Body of pancreas (tissue), 4 donors: ENCODE measurements at regions not wholly inside any gene's neighbourhood (a gene's known extent, or its start where the extent isn't known, plus 50 kb on each side); places are given as distances from the start of the nearest gene placed in this dataset.

Source experiments
- ATAC-seq: fragments of 150-250 bp; one replicate; pipeline ENCODE4 v1.9.1; 2016
- DNase-seq, 4 donors: peaks; one replicate each; pipeline ENCODE4 v3.0.0-alpha.2; 2019
- H3K27ac ChIP-seq, 4 donors: fragments of 200-600 bp; sonication (generic); 1 replicate in 3 of 4; 2 replicates in 1 of 4; pipeline versions ENCODE4 v1.5.1 to v1.6.1; 2016 to 2019; ENCODE audit warnings: mild to moderate bottlenecking in 1 of 4, mixed read lengths in 1 of 4, moderate library complexity in 1 of 4
- H3K27me3 ChIP-seq, 2 donors: fragments of 200-600 bp; sonication (generic); one replicate each; pipeline ENCODE4 v1.6.0; 2016; ENCODE audit warnings: mild to moderate bottlenecking in 1 of 2
- H3K36me3 ChIP-seq, 2 donors: fragments of 200-600 bp; sonication (generic); replicated peaks in 1 of 2; 2 replicates each; pipeline ENCODE4 v1.5.1; 2016; ENCODE audit warnings: low read depth in 2 of 2; ENCODE audit not compliant: insufficient read depth in 1 of 2
- H3K4me1 ChIP-seq: fragments of 200-600 bp; sonication (generic); one replicate; pipeline ENCODE4 v1.6.0; 2016
- H3K4me3 ChIP-seq, 2 donors: fragments of 200-600 bp; sonication (generic); 1 replicate in 1 of 2; 2 replicates in 1 of 2; pipeline ENCODE4 v1.5.1; 2016 to 2019
- H3K9me3 ChIP-seq, 3 donors: fragments of 200-600 bp; sonication (generic); 1 replicate in 2 of 3; 2 replicates in 1 of 3; pipeline ENCODE4 v1.5.1; 2016
- CTCF ChIP-seq, 7 experiments: fragments of 450-650 bp in 4 of 7; fragments of 200-600 bp in 3 of 7; sonication (generic) in 3 of 7; IDR thresholded peaks; one replicate each; pipeline ENCODE4 v1.5.1; 2016 to 2019; ENCODE audit warnings: antibody characterized with exemption in 7 of 7
- POLR2A ChIP-seq, 3 donors: fragments of 450-650 bp; IDR thresholded peaks; one replicate each; pipeline ENCODE4 v1.6.1; 2016; ENCODE audit warnings: antibody characterized with exemption in 3 of 3, mild to moderate bottlenecking in 2 of 3
- WGBS, 2 donors: methylation state at CpG; one replicate each; pipeline ENCODE4 v1.1.5; 2017; 5-methylcytosine and 5-hydroxymethylcytosine counted together
- intact Hi-C: fragments of 100-400 bp; cut with DNase I; formaldehyde crosslinking; loops from one replicate; pipeline ENCODE4 v1.15.1; 2023

GRCh38 chr5:98205691-98206461, 567.6 kb upstream of the RGMB start:
- Histone ChIP-seq H3K36me3 (no peaks in the 10 kb centered on the region), H3K9me3 (no peaks in the 10 kb centered on the region), H3K4me3 (no peak overlapping the region), H3K27me3 (no peaks in the 10 kb centered on the region), H3K27ac (no peak overlapping the region), H3K4me1 (no peaks in the 10 kb centered on the region)
- ATAC-seq (no peak), DNase-seq (no peak)
- intact Hi-C loops = no loop called here
- WGBS, 2 donors = 71 to 72% methylated on average over 2 of the region's 2 CpGs
- TF ChIP-seq POLR2A (IDR thresholded peaks at IDR 0.05) (no peak), CTCF (IDR thresholded peaks at IDR 0.05) (no peak)

- H3K36me3 ChIP-seq = no peaks in the 10 kb centered on the region
- no peaks in the 10 kb centered on the region for H3K4me1 ChIP-seq
- H3K27ac ChIP-seq = no peak overlapping the region
- DNase-seq (no peak), ATAC-seq (no peak)
- no peak for TF ChIP-seq POLR2A (IDR thresholded peaks at IDR 0.05)
- no peak for TF ChIP-seq CTCF (IDR thresholded peaks at IDR 0.05)
- WGBS, 2 donors = 37 to 40% methylated on average over 2 of the region's 2 CpGs
- H3K9me3 ChIP-seq = no peaks in the 10 kb centered on the region
- no peak overlapping the region for H3K4me3 ChIP-seq
- no peaks in the 10 kb centered on the region for H3K27me3 ChIP-seq
- intact Hi-C loops = no loop called here
Measured at GRCh38 chr5:98206566-98206965, 566.9 kb upstream of the RGMB start.

- DNase-seq = no peak
- no peak for ATAC-seq
- Histone ChIP-seq H3K27me3 (no peaks in the 10 kb centered on the region), H3K4me3 (no peak overlapping the region), H3K4me1 (no peaks in the 10 kb centered on the region), H3K36me3 (no peaks in the 10 kb centered on the region), H3K27ac (no peak overlapping the region), H3K9me3 (no peaks in the 10 kb centered on the region)
- TF ChIP-seq POLR2A (IDR thresholded peaks at IDR 0.05) (no peak), CTCF (IDR thresholded peaks at IDR 0.05) (no peak)
- intact Hi-C loops = no loop called here
Measured at GRCh38 chr5:98209418-98209817, 564.0 kb upstream of the RGMB start.

DNA sequence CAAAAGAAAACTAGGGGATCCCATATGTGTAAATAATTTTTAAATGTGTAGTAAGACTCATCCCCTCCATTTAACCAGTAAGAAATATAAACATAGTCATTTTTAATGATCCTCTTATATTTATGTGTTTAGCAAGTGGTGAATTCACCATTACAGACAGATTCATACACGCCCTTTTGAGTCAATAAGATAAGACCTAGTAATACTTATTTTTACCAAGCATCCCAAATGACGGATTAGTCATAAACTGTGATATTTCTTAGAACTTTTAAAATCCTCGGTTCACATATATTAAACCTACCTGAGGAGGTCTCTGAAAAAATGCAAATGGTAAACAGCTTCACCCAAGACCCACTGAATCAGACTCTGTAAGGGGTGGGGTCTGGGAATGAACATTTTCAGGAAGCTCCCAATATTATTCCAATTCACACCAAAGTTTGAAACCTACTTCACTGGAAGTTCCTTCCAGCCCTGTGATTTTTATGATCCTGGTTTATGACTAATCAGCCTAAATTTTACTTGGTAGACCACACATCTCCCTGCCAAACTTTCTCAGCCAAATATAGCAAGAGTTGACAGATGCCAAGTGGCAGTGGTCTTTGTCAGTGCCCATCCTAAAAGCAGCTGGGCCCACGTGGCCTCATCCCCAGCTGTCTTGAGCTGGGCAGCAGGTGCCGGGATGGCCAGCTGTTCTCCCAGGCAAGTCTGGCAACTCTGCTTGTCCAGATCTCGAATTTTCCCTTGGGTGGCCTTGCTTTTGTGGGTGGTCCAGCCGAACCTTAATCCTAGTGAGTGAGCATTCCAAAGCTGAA, 559.0 kb upstream of the RGMB start:
- Histone ChIP-seq H3K9me3 (no peaks in the 10 kb centered on the region), H3K27me3 (no peaks in the 10 kb centered on the region), H3K27ac (no peak overlapping the region), H3K36me3 (no peaks in the 10 kb centered on the region), H3K4me1 (no peaks in the 10 kb centered on the region), H3K4me3 (no peak overlapping the region)
- ATAC-seq (no peak), DNase-seq (no peak)
- 64 to 66% methylated on average over 6 to 7 of the region's 7 CpGs for WGBS, 2 donors
- intact Hi-C loops = no loop called here
- no peak for TF ChIP-seq POLR2A (IDR thresholded peaks at IDR 0.05)
- no peak for TF ChIP-seq CTCF (IDR thresholded peaks at IDR 0.05)
